Endodermal cell (in vitro differentiated cells): ENCODE measurements at regions not wholly inside any gene's neighbourhood (a gene's known extent, or its start where the extent isn't known, plus 50 kb on each side); places are given as distances from the start of the nearest gene placed in this dataset.

ENCODE experiments used
- DNase-seq: peaks from one replicate; pipeline ENCODE4 v3.0.0-alpha.2; 2017
- H3K27ac ChIP-seq: 2 replicates; pipeline ENCODE4 v1.5.1; 2013; ENCODE audit warnings: mild to moderate bottlenecking, low read depth, low read length, moderate library complexity
- H3K27me3 ChIP-seq: 2 replicates; pipeline ENCODE4 v1.6.1; 2013; ENCODE audit warnings: mild to moderate bottlenecking, low read length, moderate library complexity; ENCODE audit not compliant: insufficient read depth, control insufficient read depth, poor library complexity, severe bottlenecking
- H3K36me3 ChIP-seq: 2 replicates; pipeline ENCODE4 v1.7.0; 2013; ENCODE audit warnings: mild to moderate bottlenecking, low read length, moderate library complexity; ENCODE audit not compliant: control insufficient read depth, insufficient read depth
- H3K4me1 ChIP-seq: one replicate; pipeline ENCODE4 v1.7.0; 2013; ENCODE audit warnings: low read length; ENCODE audit not compliant: control insufficient read depth, insufficient read depth
- H3K4me3 ChIP-seq: 2 replicates; pipeline ENCODE4 v1.5.1; 2013; ENCODE audit warnings: mild to moderate bottlenecking, low read length, moderate library complexity
- H3K9ac ChIP-seq: 2 replicates; pipeline ENCODE4 v1.6.1; 2013; ENCODE audit warnings: mild to moderate bottlenecking, low read length, moderate library complexity; ENCODE audit not compliant: poor library complexity, severe bottlenecking; ENCODE audit errors: extremely low read depth
- H3K9me3 ChIP-seq: 2 replicates; pipeline ENCODE4 v1.6.1; 2013; ENCODE audit warnings: mild to moderate bottlenecking, low read length, moderate library complexity; ENCODE audit not compliant: control insufficient read depth
- H3K27ac Mint-ChIP-seq: 2 replicates; pipeline ENCODE4 v1.8.0; 2020; ENCODE audit warnings: mixed read lengths
- H3K27me3 Mint-ChIP-seq: 2 replicates; pipeline ENCODE4 v1.8.0; 2021; ENCODE audit warnings: mild to moderate bottlenecking, mixed read lengths; ENCODE audit not compliant: insufficient read depth
- H3K36me3 Mint-ChIP-seq: 2 replicates; pipeline ENCODE4 v1.8.0; 2020; ENCODE audit warnings: low read depth, mixed read lengths
- H3K4me1 Mint-ChIP-seq: 2 replicates; pipeline ENCODE4 v1.8.0; 2020; ENCODE audit warnings: mixed read lengths
- H3K4me3 Mint-ChIP-seq: 2 replicates; pipeline ENCODE4 v1.8.0; 2020; ENCODE audit warnings: mild to moderate bottlenecking, moderate library complexity, mixed read lengths
- H3K9me3 Mint-ChIP-seq: 2 replicates; pipeline ENCODE4 v1.8.0; 2020; ENCODE audit warnings: mild to moderate bottlenecking, mixed read lengths
- CTCF ChIP-seq: fragments of 200-600 bp; sonication (generic); conservative IDR thresholded peaks from 2 replicates; pipeline ENCODE4 v1.5.0; 2021; ENCODE audit warnings: antibody characterized with exemption, mild to moderate bottlenecking
- WGBS, 2 experiments: methylation state at CpG; one replicate each; pipeline versions ENCODE4 v1.1.5 to v1.1.7; 2013; ENCODE audit warnings: missing lambda C conversion rate in 2 of 2, mixed read lengths in 1 of 2; ENCODE audit not compliant: insufficient coverage in 1 of 2, insufficient read length in 1 of 2; 5-methylcytosine and 5-hydroxymethylcytosine counted together

- Histone ChIP-seq H3K27me3 (peaks cover 7% of the 10 kb centered on the region), H3K9me3 (no peaks in the 10 kb centered on the region), H3K9ac (no peak overlapping the region), H3K4me1 (peaks cover 14% of the 10 kb centered on the region), H3K27ac (no peak overlapping the region), H3K36me3 (no peaks in the 10 kb centered on the region), H3K4me3 (no peak overlapping the region)
- Mint-ChIP-seq H3K4me1 (peaks cover 26% of the 10 kb centered on the region), H3K36me3 (no peaks in the 10 kb centered on the region), H3K27me3 (peaks cover 6% of the 10 kb centered on the region), H3K4me3 (no peak overlapping the region), H3K27ac (no peak overlapping the region), H3K9me3 (no peaks in the 10 kb centered on the region)
- TF ChIP-seq CTCF = no peak
- no peak for DNase-seq
- 92 to 100% methylated on average over 2 of the region's 2 CpGs for WGBS, 2 experiments
These were observed 153.1 kb downstream of the INO80D start for GRCh38 chr2:205932861-205933260.

- 80 to 95% methylated on average over 1 to 3 of the region's 3 CpGs for WGBS, 2 experiments
- Mint-ChIP-seq H3K27me3 (peaks cover 18% of the 10 kb centered on the region), H3K4me1 (peaks cover 26% of the 10 kb centered on the region), H3K9me3 (no peaks in the 10 kb centered on the region), H3K27ac (no peak overlapping the region), H3K4me3 (no peak overlapping the region), H3K36me3 (no peaks in the 10 kb centered on the region)
- DNase-seq = no peak
- Histone ChIP-seq H3K9me3 (no peaks in the 10 kb centered on the region), H3K4me3 (no peak overlapping the region), H3K4me1 (peaks cover 14% of the 10 kb centered on the region), H3K27ac (no peak overlapping the region), H3K9ac (no peak overlapping the region), H3K36me3 (no peaks in the 10 kb centered on the region), H3K27me3 (peaks cover 21% of the 10 kb centered on the region)
- no peak for TF ChIP-seq CTCF
These were observed 154.6 kb downstream of the INO80D start for GRCh38 chr2:205931388-205931787.

DNA sequence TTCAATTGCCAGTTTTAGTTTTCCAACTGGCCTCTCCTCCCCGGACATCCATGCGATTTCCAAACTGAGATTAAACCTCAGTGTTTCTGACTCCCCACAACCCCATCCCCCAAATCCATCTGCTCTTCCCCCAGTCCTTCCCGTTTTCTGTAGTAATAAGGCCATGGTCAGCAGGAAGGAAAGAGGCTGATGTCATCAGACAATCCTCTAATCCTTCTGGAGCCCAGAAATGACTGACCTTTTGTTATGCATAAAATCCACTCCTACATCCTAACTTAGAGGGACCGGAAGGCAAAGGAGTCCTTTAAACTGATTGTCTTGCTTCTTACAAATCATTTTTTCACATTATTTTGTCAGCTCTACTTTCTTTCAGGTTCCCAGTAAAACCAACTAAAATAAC lies 155.8 kb downstream of the INO80D start:
- no peaks in the 10 kb centered on the region for H3K9me3 ChIP-seq
- Mint-ChIP-seq H3K27ac (no peak overlapping the region), H3K4me1 (peaks cover 28% of the 10 kb centered on the region)

More for the DNA sequence above, 155.8 kb downstream of the INO80D start:
- H3K27ac ChIP-seq = no peak overlapping the region
- no peak overlapping the region for H3K4me3 ChIP-seq
- H3K4me1 ChIP-seq = peaks cover 14% of the 10 kb centered on the region
- Mint-ChIP-seq H3K27me3 (peaks cover 30% of the 10 kb centered on the region), H3K4me3 (no peak overlapping the region), H3K9me3 (no peaks in the 10 kb centered on the region), H3K36me3 (no peaks in the 10 kb centered on the region)
- no peak for TF ChIP-seq CTCF
- H3K36me3 ChIP-seq = no peaks in the 10 kb centered on the region
- DNase-seq = no peak
- no peak overlapping the region for H3K9ac ChIP-seq
- 67 to 71% methylated on average over 1 to 4 of the region's 4 CpGs for WGBS, 2 experiments
- H3K27me3 ChIP-seq = peaks cover 33% of the 10 kb centered on the region
